ENCODE measurements at regions not wholly inside any gene's neighbourhood (a gene's known extent, or its start where the extent isn't known, plus 50 kb on each side); places are given as distances from the start of the nearest gene placed in this dataset.

DNA sequence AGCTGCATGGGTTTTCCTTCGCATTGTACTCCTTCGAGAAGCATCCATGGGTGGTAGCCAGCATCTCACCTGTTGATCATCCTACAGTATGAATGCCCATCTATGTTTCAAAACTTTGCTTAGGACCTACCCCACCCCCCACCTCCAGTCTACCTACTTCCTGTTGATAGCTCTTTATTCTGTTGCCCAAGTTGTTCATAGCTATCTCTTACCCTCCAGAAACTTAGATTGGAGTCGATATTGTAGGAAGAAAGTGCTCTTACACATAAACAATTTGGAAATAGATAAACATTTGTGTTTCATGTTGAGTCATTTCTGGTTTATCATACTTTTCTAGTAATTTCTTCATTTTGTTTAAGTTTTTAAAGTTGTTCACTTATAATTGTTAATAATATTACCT, 90.1 kb downstream of the FAS start:
- H3K27ac ChIP-seq: peak overlapping the region in 1 of 2 donors; percentile 13
- no peak for ATAC-seq
- peaks cover 0 to 15% of the 10 kb centered on the region in 2 donors for H3K4me1 ChIP-seq
- intact Hi-C loops (cut with DNase I): no loop called here
- H3K36me3 ChIP-seq: no peaks in the 10 kb centered on the region
- DNase-seq: no peak
- H3K4me3 ChIP-seq: no peak overlapping the region
- H3K27me3 ChIP-seq: no peaks in the 10 kb centered on the region
- H3K9me3 ChIP-seq: no peaks in the 10 kb centered on the region
- TF ChIP-seq, protein P1, sequence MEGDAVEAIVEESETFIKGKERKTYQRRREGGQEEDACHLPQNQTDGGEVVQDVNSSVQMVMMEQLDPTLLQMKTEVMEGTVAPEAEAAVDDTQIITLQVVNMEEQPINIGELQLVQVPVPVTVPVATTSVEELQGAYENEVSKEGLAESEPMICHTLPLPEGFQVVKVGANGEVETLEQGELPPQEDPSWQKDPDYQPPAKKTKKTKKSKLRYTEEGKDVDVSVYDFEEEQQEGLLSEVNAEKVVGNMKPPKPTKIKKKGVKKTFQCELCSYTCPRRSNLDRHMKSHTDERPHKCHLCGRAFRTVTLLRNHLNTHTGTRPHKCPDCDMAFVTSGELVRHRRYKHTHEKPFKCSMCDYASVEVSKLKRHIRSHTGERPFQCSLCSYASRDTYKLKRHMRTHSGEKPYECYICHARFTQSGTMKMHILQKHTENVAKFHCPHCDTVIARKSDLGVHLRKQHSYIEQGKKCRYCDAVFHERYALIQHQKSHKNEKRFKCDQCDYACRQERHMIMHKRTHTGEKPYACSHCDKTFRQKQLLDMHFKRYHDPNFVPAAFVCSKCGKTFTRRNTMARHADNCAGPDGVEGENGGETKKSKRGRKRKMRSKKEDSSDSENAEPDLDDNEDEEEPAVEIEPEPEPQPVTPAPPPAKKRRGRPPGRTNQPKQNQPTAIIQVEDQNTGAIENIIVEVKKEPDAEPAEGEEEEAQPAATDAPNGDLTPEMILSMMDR (IDR thresholded peaks at IDR 0.05): no peak

DNA sequence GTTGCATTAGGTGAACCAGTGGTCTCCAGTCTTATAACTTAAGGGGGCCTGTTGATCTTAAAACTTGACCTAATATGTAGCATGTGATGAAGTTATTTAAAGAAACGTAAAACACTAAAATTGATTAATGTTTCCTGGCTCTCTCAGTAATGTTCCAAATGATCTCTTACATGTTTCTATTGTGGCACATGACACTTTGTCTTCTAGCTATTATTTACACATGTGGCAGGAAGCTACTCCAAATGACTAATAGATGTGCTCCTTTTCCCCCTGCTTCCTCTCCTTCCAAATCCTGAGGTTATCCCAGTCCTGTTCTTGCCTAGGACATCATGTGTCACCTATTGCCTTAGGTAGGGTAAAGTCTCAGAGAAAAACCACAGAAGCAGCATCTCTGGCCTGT, 89.4 kb downstream of the FAS start:
- no peaks in the 10 kb centered on the region for H3K36me3 ChIP-seq
- H3K27me3 ChIP-seq: no peaks in the 10 kb centered on the region
- intact Hi-C loops (cut with DNase I): no loop called here
- TF ChIP-seq, protein P1 (IDR thresholded peaks at IDR 0.05): no peak
- no peak overlapping the region for H3K4me3 ChIP-seq
- H3K9me3 ChIP-seq: no peaks in the 10 kb centered on the region
- no peak for ATAC-seq
- no peak overlapping the region for H3K27ac ChIP-seq
- H3K4me1 ChIP-seq: peaks cover 0 to 9% of the 10 kb centered on the region in 2 donors
- no peak for DNase-seq

DNA sequence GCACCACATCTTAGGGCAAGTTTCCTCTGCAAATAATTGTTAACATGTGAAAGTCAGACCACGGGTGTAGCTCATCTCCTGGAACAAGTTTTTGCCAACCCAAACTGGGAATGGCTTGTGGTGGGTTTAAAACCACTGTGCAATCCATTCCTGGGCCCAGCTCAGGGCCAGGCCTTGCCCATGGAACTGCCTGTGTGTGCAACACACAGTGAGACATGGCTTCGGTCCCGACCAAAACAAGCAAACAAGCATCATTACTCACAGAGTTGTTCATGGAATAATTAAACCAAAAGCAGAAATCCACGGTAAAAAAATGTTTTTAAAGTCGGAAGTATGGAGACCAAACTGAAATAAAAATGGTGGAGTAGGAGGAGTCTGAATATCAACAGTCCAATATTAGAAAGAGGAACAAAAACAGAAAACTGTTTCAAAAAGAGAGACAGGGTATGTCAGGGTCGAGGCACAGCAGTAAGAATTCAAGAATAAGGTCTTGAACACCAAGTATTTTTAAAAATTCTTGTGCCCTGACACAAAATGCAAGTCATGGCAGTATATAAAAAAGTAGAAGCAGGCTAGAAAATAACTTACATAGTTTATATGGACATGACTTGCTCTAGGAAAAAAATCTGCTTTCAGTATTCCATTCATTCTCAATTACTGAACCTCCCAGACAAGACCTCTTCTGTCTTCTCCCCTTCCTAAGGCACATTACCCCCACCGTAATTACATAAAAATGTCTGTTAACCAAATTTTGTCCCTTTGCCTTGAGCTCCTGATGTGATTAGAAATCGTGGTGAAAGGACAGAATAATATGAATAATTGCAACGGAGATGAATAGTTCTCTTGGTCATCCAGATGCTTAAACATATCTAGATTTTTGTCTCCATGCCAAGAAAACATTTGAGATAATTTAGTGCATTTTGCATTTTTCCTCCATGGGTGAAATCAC, 88.4 kb downstream of the FAS start:
- no peaks in the 10 kb centered on the region for H3K27me3 ChIP-seq
- H3K4me3 ChIP-seq: no peak overlapping the region
- H3K4me1 ChIP-seq: peaks cover 0 to 2% of the 10 kb centered on the region in 2 donors
- no peak overlapping the region for H3K27ac ChIP-seq
- H3K36me3 ChIP-seq: no peaks in the 10 kb centered on the region
- no peak for ATAC-seq
- intact Hi-C loops (cut with DNase I): no loop called here
- DNase-seq: no peak
- no peaks in the 10 kb centered on the region for H3K9me3 ChIP-seq
- TF ChIP-seq, protein P1 (IDR thresholded peaks at IDR 0.05): no peak

DNA sequence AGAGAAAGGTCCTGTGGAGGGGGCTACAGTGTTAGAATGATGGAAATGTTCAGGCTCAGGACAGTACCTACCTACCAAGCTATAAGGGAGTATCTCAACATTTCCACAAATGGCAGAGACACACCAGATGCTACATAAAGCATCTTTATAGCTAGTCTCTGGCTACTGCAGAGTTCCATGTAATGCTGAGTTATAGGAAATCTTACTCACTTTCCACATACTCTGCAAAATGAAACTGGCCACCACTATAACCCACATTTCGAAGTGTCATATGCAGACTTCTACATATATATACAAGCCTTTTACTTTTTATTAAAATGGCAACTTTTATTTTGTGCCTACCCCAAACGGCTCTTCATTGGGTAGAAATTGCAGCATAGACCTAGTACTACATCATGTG, 85.5 kb downstream of the FAS start:
- Histone ChIP-seq H3K9me3 (no peaks in the 10 kb centered on the region), H3K36me3 (no peaks in the 10 kb centered on the region), H3K4me3 (no peak overlapping the region), H3K27ac (no peak overlapping the region), H3K27me3 (no peaks in the 10 kb centered on the region), H3K4me1 (peaks cover 0 to 2% of the 10 kb centered on the region in 2 donors)
- TF ChIP-seq, protein P1 (IDR thresholded peaks at IDR 0.05): no peak
- ATAC-seq (no peak), DNase-seq (no peak)
- intact Hi-C loops (cut with DNase I): no loop called here

DNA sequence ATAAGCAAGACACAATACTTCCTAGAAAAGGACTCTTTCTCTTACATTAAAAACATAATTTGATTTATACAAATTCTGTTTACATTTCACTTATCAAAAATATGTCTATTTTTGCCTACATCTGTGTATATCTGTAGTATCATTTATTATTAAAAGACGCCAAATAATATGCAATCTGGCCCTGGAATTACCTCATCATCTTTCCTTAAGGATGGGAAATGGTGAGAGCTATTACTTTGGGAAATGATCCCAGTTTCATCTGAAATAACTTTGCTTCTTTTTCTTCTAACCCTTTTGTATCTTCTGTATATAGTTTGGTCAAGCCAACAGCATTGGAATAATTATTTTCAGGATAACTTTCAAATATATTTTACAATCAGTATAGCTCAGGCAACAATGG, 85.0 kb downstream of the FAS start:
- ATAC-seq: no peak
- H3K4me1 ChIP-seq: peaks cover 0 to 2% of the 10 kb centered on the region in 2 donors
- no peak for DNase-seq
- TF ChIP-seq, protein P1 (IDR thresholded peaks at IDR 0.05): no peak
- H3K36me3 ChIP-seq: no peaks in the 10 kb centered on the region
- H3K27ac ChIP-seq: no peak overlapping the region
- H3K4me3 ChIP-seq: no peak overlapping the region
- no peaks in the 10 kb centered on the region for H3K9me3 ChIP-seq
- intact Hi-C loops (cut with DNase I): no loop called here
- H3K27me3 ChIP-seq: no peaks in the 10 kb centered on the region

All from left lung (tissue), 4 donors.